ENCODE measurements at regions not wholly inside any gene's neighbourhood (a gene's known extent, or its start where the extent isn't known, plus 50 kb on each side); places are given as distances from the start of the nearest gene placed in this dataset.

GRCh38 chr6:74646461-74646860, 559.4 kb downstream of the COL12A1 start:
- no peak overlapping the region for H3K4me2 ChIP-seq (ENCODE audit: low read length)
- no peaks in the 10 kb centered on the region for H3K9me3 ChIP-seq (ENCODE audit: low read length)
- TF ChIP-seq CTCF (IDR thresholded peaks at IDR 0.05; ENCODE audit: low read length): no peak
- no peak for TF ChIP-seq EZH2 (IDR thresholded peaks at IDR 0.05; ENCODE audit: borderline replicate concordance, low read length)
- no peak overlapping the region for H3K27ac ChIP-seq (ENCODE audit: low read depth, low read length, poor library complexity, severe bottlenecking)
- H4K20me1 ChIP-seq (ENCODE audit: insufficient read depth, low read length): no peaks in the 10 kb centered on the region
- H3F3A ChIP-seq (ENCODE audit: insufficient read depth, low read length): no peaks in the 10 kb centered on the region
- no peak overlapping the region for H3K9ac ChIP-seq (ENCODE audit: low read length)
- H3K4me3 ChIP-seq (ENCODE audit: low read depth, low read length, poor library complexity, severe bottlenecking): no peak overlapping the region
- no peaks in the 10 kb centered on the region for H3K79me2 ChIP-seq (ENCODE audit: insufficient read depth, low read length)
- no peaks in the 10 kb centered on the region for H3K27me3 ChIP-seq (ENCODE audit: insufficient read depth, low read length)
- no peak overlapping the region for H2AFZ ChIP-seq (ENCODE audit: low read length)
- H3K4me1 ChIP-seq (ENCODE audit: insufficient read depth, low read length, severe bottlenecking): no peaks in the 10 kb centered on the region
- no peaks in the 10 kb centered on the region for H3K9me2 ChIP-seq (ENCODE audit: low read depth, low read length)
- no peaks in the 10 kb centered on the region for H3K36me3 ChIP-seq (ENCODE audit: insufficient read depth, low read length)

- no peaks in the 10 kb centered on the region for H3K9me3 ChIP-seq (ENCODE audit: low read length)
Measured at GRCh38 chr6:74645108-74645849, 560.6 kb downstream of the COL12A1 start.

DNA sequence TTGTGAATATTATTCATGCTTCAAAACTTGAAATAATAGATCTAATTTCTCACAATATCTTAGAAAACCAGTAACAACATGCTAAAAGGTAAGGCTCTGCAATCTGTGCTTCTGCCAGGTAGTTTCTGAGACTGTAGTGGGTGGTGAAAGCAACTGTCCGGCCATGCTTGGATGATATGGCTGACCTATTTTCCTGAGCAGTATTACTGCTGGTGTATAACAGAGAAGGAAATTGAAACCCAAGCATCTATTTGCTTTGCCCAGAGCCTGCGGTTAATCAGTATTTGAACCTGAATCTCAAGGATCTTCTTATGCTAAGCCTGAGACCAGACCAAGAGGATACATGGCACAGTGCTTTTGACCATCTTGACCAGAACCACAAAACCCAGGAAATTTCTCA, 563.8 kb downstream of the COL12A1 start:
- Histone ChIP-seq H3K9me3 (ENCODE audit: low read length) (no peaks in the 10 kb centered on the region), H4K20me1 (ENCODE audit: insufficient read depth, low read length) (no peaks in the 10 kb centered on the region), H3K27me3 (ENCODE audit: insufficient read depth, low read length) (no peaks in the 10 kb centered on the region), H3F3A (ENCODE audit: insufficient read depth, low read length) (no peaks in the 10 kb centered on the region), H3K9me2 (ENCODE audit: low read depth, low read length) (no peaks in the 10 kb centered on the region), H3K4me2 (ENCODE audit: low read length) (no peak overlapping the region), H3K4me3 (ENCODE audit: low read depth, low read length, poor library complexity, severe bottlenecking) (no peak overlapping the region), H3K4me1 (ENCODE audit: insufficient read depth, low read length, severe bottlenecking) (no peaks in the 10 kb centered on the region), H3K36me3 (ENCODE audit: insufficient read depth, low read length) (no peaks in the 10 kb centered on the region), H3K79me2 (ENCODE audit: insufficient read depth, low read length) (no peaks in the 10 kb centered on the region), H3K9ac (ENCODE audit: low read length) (no peak overlapping the region), H3K27ac (ENCODE audit: low read depth, low read length, poor library complexity, severe bottlenecking) (no peak overlapping the region), H2AFZ (ENCODE audit: low read length) (no peak overlapping the region)
- TF ChIP-seq EZH2 (IDR thresholded peaks at IDR 0.05; ENCODE audit: borderline replicate concordance, low read length): no peak
- TF ChIP-seq CTCF (IDR thresholded peaks at IDR 0.05; ENCODE audit: low read length): no peak

More at GRCh38 chr6:74645108-74645849, 560.6 kb downstream of the COL12A1 start:
- Histone ChIP-seq H4K20me1 (ENCODE audit: insufficient read depth, low read length) (no peaks in the 10 kb centered on the region), H3K4me2 (ENCODE audit: low read length) (no peak overlapping the region), H3K27ac (ENCODE audit: low read depth, low read length, poor library complexity, severe bottlenecking) (no peak overlapping the region), H3K9ac (ENCODE audit: low read length) (no peak overlapping the region), H3K4me3 (ENCODE audit: low read depth, low read length, poor library complexity, severe bottlenecking) (no peak overlapping the region), H3F3A (ENCODE audit: insufficient read depth, low read length) (no peaks in the 10 kb centered on the region), H3K27me3 (ENCODE audit: insufficient read depth, low read length) (no peaks in the 10 kb centered on the region), H3K9me2 (ENCODE audit: low read depth, low read length) (no peaks in the 10 kb centered on the region), H3K36me3 (ENCODE audit: insufficient read depth, low read length) (no peaks in the 10 kb centered on the region), H3K4me1 (ENCODE audit: insufficient read depth, low read length, severe bottlenecking) (no peaks in the 10 kb centered on the region), H2AFZ (ENCODE audit: low read length) (no peak overlapping the region), H3K79me2 (ENCODE audit: insufficient read depth, low read length) (no peaks in the 10 kb centered on the region)
- TF ChIP-seq CTCF (IDR thresholded peaks at IDR 0.05; ENCODE audit: low read length): no peak
